Natural killer cell (primary cell): ENCODE measurements at regions not wholly inside any gene's neighbourhood (a gene's known extent, or its start where the extent isn't known, plus 50 kb on each side); places are given as distances from the start of the nearest gene placed in this dataset.

Source experiments
- ATAC-seq, 3 donors: fragments of 150-1000 bp in 2 of 3; fragments of 200-7000 bp in 1 of 3; cut with Tn5 transposase; 1 replicate in 1 of 3; 2 replicates in 2 of 3; pipeline ENCODE4 v1.10.0; 2021; ENCODE audit warnings: mild to moderate bottlenecking in 2 of 3, moderate library complexity in 2 of 3
- DNase-seq, 2 donors: peaks; one replicate each; pipeline versions ENCODE4 v3.0.0 to v3.0.0-alpha.2; 2013 to 2021; ENCODE audit warnings: mixed read lengths in 1 of 2
- H3K27ac ChIP-seq: one replicate; pipeline ENCODE4 v1.5.1; 2013; ENCODE audit warnings: mild to moderate bottlenecking, low read length
- H3K27me3 ChIP-seq: one replicate; pipeline ENCODE4 v1.6.1; 2013; ENCODE audit warnings: low read length; ENCODE audit not compliant: control insufficient read depth, insufficient read depth
- H3K36me3 ChIP-seq: one replicate; pipeline ENCODE4 v1.6.1; 2013; ENCODE audit warnings: low read length; ENCODE audit not compliant: control insufficient read depth, insufficient read depth
- H3K4me1 ChIP-seq: one replicate; pipeline ENCODE4 v1.6.1; 2013; ENCODE audit warnings: low read length; ENCODE audit not compliant: control insufficient read depth, insufficient read depth
- H3K4me3 ChIP-seq: one replicate; pipeline ENCODE4 v1.5.1; 2013; ENCODE audit warnings: low read length
- H3K9me3 ChIP-seq: one replicate; pipeline ENCODE4 v1.6.1; 2013; ENCODE audit warnings: low read length; ENCODE audit not compliant: control insufficient read depth, insufficient read depth
- H3K27ac Mint-ChIP-seq, 2 donors: one replicate each; pipeline ENCODE4 v1.8.0; 2022; ENCODE audit warnings: mild to moderate bottlenecking in 2 of 2, mixed read lengths in 2 of 2, moderate library complexity in 1 of 2
- H3K27me3 Mint-ChIP-seq, 2 donors: one replicate each; pipeline ENCODE4 v1.8.0; 2022; ENCODE audit warnings: low read depth in 2 of 2, mixed read lengths in 2 of 2
- H3K36me3 Mint-ChIP-seq: one replicate; pipeline ENCODE4 v1.8.0; 2022; ENCODE audit warnings: mixed read lengths
- H3K4me1 Mint-ChIP-seq, 2 donors: one replicate each; pipeline ENCODE4 v1.8.0; 2022; ENCODE audit warnings: mixed read lengths in 2 of 2
- H3K4me3 Mint-ChIP-seq: one replicate; pipeline ENCODE4 v1.8.0; 2022; ENCODE audit warnings: mild to moderate bottlenecking, moderate library complexity, mixed read lengths
- H3K9me3 Mint-ChIP-seq, 2 donors: one replicate each; pipeline ENCODE4 v1.8.0; 2022; ENCODE audit warnings: mixed read lengths in 2 of 2
- WGBS: methylation state at CpG from one replicate; pipeline ENCODE4 v1.1.7; 2013; ENCODE audit warnings: missing lambda C conversion rate; ENCODE audit not compliant: insufficient coverage; 5-methylcytosine and 5-hydroxymethylcytosine counted together
- intact Hi-C: fragments of 100-400 bp; cut with micrococcal nuclease; formaldehyde crosslinking; loops from one replicate; pipeline ENCODE4 v1.14.2; 2022
- TF ChIP-seq, protein P1 (sequence below): fragments of 200-600 bp; IDR thresholded peaks from one replicate; pipeline ENCODE4 v1.8.0; 2022; ENCODE audit warnings: antibody characterized with exemption

DNA sequence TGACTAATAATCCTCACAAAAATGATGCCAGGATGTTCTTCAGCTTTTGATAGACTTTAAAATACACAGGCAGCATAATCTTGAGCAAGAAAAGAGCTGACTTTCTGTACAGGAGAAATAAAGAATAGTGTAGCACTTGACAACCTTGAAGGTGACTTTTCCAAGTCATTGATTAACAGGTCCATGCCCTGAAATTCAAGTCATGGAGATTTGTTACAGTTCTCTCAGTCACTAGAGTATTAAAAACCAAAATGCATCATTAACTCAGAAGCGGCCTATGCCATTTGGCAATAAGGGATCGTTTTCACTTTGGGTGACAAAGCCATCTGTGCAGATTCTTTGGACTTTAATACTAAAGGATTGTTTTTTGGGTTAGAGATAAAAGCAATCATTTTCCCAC lies 692.7 kb upstream of the SGO1 start:
- H3K36me3 Mint-ChIP-seq: peaks cover 12% of the 10 kb centered on the region
- no peaks in the 10 kb centered on the region for H3K4me1 Mint-ChIP-seq
- ATAC-seq: no peak
- H3K4me1 ChIP-seq: no peaks in the 10 kb centered on the region
- 93% methylated on average over 2 of the region's 2 CpGs for WGBS
- no peaks in the 10 kb centered on the region for H3K36me3 ChIP-seq
- H3K4me3 ChIP-seq: no peak overlapping the region
- H3K27ac Mint-ChIP-seq: no peak overlapping the region
- H3K27ac ChIP-seq: no peak overlapping the region
- no peak overlapping the region for H3K4me3 Mint-ChIP-seq
- TF ChIP-seq, protein P1, sequence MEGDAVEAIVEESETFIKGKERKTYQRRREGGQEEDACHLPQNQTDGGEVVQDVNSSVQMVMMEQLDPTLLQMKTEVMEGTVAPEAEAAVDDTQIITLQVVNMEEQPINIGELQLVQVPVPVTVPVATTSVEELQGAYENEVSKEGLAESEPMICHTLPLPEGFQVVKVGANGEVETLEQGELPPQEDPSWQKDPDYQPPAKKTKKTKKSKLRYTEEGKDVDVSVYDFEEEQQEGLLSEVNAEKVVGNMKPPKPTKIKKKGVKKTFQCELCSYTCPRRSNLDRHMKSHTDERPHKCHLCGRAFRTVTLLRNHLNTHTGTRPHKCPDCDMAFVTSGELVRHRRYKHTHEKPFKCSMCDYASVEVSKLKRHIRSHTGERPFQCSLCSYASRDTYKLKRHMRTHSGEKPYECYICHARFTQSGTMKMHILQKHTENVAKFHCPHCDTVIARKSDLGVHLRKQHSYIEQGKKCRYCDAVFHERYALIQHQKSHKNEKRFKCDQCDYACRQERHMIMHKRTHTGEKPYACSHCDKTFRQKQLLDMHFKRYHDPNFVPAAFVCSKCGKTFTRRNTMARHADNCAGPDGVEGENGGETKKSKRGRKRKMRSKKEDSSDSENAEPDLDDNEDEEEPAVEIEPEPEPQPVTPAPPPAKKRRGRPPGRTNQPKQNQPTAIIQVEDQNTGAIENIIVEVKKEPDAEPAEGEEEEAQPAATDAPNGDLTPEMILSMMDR: no peak
- H3K27me3 Mint-ChIP-seq: no peaks in the 10 kb centered on the region
- H3K27me3 ChIP-seq: no peaks in the 10 kb centered on the region
- peaks cover 17% of the 10 kb centered on the region in 2 donors for H3K9me3 Mint-ChIP-seq
- DNase-seq: no peak
- intact Hi-C loops: no loop called here
- peaks cover 10% of the 10 kb centered on the region for H3K9me3 ChIP-seq

- H3K9me3 Mint-ChIP-seq: peaks cover 17 to 19% of the 10 kb centered on the region in 2 donors
- intact Hi-C loops: no loop called here
- no peak overlapping the region for H3K27ac Mint-ChIP-seq
- peaks cover 19% of the 10 kb centered on the region for H3K36me3 Mint-ChIP-seq
- TF ChIP-seq, protein P1: no peak
- no peaks in the 10 kb centered on the region for H3K27me3 Mint-ChIP-seq
- no peak for ATAC-seq
- H3K27ac ChIP-seq: no peak overlapping the region
- WGBS: 91% methylated on average over 3 of the region's 3 CpGs
- H3K4me3 Mint-ChIP-seq: no peak overlapping the region
- H3K36me3 ChIP-seq: no peaks in the 10 kb centered on the region
- H3K4me3 ChIP-seq: no peak overlapping the region
- H3K4me1 Mint-ChIP-seq: no peaks in the 10 kb centered on the region
- no peaks in the 10 kb centered on the region for H3K27me3 ChIP-seq
- H3K9me3 ChIP-seq: peaks cover 10% of the 10 kb centered on the region
- no peak for DNase-seq
- no peaks in the 10 kb centered on the region for H3K4me1 ChIP-seq
These were observed 687.2 kb upstream of the SGO1 start for GRCh38 chr3:20873235-20873634.

- H3K4me3 Mint-ChIP-seq: no peak overlapping the region
- H3K4me1 Mint-ChIP-seq: no peaks in the 10 kb centered on the region
- no peaks in the 10 kb centered on the region for H3K4me1 ChIP-seq
- no peaks in the 10 kb centered on the region for H3K36me3 ChIP-seq
- no peaks in the 10 kb centered on the region for H3K27me3 Mint-ChIP-seq
- H3K27me3 ChIP-seq: no peaks in the 10 kb centered on the region
- H3K27ac ChIP-seq: no peak overlapping the region
- WGBS: 97% methylated on average over 3 of the region's 4 CpGs
- H3K27ac Mint-ChIP-seq: no peak overlapping the region
- H3K9me3 ChIP-seq: no peaks in the 10 kb centered on the region
- TF ChIP-seq, protein P1: no peak
- DNase-seq (no peak), ATAC-seq (no peak)
- intact Hi-C loops: no loop called here
- peaks cover 14% of the 10 kb centered on the region for H3K36me3 Mint-ChIP-seq
- peaks cover 14% of the 10 kb centered on the region in 2 donors for H3K9me3 Mint-ChIP-seq
- H3K4me3 ChIP-seq: no peak overlapping the region
These were observed 684.3 kb upstream of the SGO1 start for GRCh38 chr3:20870106-20870899.

DNA sequence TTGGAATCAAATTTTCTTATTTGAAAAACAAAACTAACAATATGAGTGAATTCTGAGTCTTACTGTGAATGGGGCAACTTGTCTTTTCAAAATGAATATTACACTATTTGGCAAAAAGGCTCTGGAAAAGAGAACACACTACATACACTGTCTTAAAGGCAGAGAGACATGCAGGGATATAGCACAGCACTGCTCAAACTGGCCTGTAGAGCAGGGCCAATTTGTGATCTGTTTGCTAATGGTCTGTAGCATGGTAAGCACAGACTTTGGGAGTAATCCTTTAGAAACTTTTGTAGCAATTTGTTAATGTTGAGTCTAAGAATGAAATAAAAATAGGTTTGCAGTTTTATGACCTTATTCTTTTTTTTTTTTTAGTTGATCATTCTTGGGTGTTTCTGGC lies 679.8 kb upstream of the SGO1 start:
- no peaks in the 10 kb centered on the region for H3K27me3 Mint-ChIP-seq

More for the DNA sequence above, 679.8 kb upstream of the SGO1 start:
- DNase-seq: no peak
- Histone ChIP-seq H3K27ac (no peak overlapping the region), H3K4me3 (no peak overlapping the region), H3K4me1 (no peaks in the 10 kb centered on the region), H3K27me3 (no peaks in the 10 kb centered on the region), H3K9me3 (peaks cover 6% of the 10 kb centered on the region), H3K36me3 (no peaks in the 10 kb centered on the region)
- TF ChIP-seq, protein P1: no peak
- no peak for ATAC-seq
- intact Hi-C loops: no loop called here
- H3K4me3 Mint-ChIP-seq: no peak overlapping the region
- no peaks in the 10 kb centered on the region for H3K4me1 Mint-ChIP-seq
- H3K27ac Mint-ChIP-seq: no peak overlapping the region
- peaks cover 12% of the 10 kb centered on the region for H3K36me3 Mint-ChIP-seq
- peaks cover 16 to 24% of the 10 kb centered on the region in 2 donors for H3K9me3 Mint-ChIP-seq
